ENCODE measurements at regions not wholly inside any gene's neighbourhood (a gene's known extent, or its start where the extent isn't known, plus 50 kb on each side); places are given as distances from the start of the nearest gene placed in this dataset.

DNA sequence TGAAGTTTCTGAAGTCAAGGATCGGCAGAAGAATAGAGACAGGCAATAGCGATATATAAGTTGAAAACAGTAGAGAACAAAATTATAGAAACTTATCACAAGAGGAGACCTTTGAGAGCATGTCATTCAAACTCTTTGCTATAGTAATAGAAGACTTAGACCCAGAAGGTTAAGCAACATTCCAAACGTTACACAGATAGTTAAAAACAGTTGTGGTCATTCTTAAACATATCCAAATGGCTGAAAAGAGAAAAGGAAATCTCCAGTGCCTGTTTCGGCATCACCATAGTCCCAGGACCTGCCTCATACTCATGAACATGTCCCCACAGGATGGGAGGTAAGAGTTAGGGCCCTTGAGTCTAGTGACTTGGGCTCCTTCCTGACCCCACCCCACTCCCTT lies 258.1 kb upstream of the NOCT start:
- DNase-seq (ENCODE audit: low spot score) (no peak), FAIRE-seq (no peak)

DNA sequence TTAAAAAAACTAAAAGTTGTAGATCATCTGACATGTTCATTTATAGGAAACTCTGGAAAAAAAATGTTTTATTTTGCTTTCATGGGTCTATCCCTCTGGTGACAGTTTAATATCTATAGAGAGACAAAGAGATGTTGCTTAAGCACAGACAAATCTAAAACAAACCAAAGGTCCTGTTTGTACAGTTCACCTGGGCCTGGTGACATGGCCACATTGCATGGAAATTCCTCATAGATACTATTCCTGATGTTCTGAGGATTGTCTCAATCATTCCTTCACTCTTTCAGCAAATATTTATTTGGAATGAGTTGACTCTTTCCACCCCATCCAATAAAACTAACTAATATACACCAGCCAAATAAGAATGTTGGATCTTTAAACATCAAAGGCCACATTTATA lies 259.1 kb upstream of the NOCT start:
- no peak for DNase-seq (ENCODE audit: low spot score)
- no peak for FAIRE-seq

DNA sequence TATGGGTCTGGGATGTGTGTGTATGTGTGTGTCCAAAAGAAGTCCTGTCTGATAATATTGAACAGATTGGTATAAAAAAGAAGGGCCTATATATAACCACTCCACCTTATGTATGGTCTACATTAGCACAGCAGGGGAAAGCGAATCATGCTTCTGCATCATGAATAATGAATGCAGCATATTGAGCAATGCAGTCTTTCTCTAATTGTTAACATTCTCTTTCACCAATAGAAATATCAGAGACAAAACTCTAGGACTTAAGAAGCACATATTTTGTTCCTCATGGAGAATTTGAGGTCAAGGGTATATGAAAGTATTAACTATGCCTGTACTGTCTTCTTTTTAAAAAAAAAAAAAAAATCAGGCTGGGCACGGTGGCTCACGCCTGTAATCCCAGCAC lies 264.3 kb upstream of the NOCT start:
- DNase-seq (ENCODE audit: low spot score), result no peak
- FAIRE-seq, result no peak

DNA sequence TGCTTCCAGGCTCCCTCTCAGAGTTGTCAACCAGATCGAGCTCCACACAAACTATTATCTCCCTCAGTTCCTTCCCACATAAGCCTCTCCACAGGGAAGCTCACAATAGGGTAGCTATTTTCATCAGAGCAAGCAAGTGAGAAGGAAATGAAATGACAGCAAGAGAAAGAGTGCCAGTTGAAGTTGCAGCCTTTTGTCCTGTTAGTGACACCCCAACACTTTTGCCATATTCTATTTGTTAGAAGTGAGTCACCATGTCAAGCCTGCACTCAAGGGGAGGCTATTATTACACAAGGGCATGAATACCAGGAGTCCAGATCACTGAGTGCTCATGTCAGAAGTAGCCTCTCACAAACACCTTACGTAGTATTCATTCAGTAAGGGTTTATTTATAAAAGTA lies 266.3 kb upstream of the NOCT start:
- FAIRE-seq, result no peak
- DNase-seq (ENCODE audit: low spot score), result no peak

DNA sequence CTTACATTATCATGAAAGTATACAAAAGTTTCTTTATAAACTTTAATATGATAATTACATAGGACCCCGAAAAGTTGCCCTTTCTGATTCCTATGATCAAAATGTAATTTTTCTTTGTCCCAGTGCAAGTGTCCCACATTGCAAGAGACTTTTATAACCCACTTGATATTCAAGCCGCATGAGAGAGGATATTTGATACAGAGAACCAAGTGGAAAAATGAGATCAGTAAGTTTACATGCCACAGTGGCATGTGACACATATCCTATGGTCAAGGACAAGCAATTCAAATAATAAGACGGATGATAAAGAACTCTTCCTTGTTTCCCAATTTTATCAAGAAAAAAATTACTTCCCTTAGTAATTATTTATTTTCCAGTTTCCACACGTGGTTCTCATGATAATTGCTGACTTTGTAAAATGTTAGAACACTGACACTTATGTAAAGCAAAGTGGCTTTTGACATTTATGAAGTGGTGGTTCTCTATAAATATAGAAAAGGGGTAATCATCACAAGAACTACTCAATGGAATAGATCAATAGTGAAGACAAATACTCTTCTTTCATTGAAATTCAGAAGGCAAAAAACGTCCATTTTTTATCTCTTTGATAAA lies 273.7 kb upstream of the NOCT start:
- FAIRE-seq, result no peak
- DNase-seq (ENCODE audit: low spot score), result no peak

DNA sequence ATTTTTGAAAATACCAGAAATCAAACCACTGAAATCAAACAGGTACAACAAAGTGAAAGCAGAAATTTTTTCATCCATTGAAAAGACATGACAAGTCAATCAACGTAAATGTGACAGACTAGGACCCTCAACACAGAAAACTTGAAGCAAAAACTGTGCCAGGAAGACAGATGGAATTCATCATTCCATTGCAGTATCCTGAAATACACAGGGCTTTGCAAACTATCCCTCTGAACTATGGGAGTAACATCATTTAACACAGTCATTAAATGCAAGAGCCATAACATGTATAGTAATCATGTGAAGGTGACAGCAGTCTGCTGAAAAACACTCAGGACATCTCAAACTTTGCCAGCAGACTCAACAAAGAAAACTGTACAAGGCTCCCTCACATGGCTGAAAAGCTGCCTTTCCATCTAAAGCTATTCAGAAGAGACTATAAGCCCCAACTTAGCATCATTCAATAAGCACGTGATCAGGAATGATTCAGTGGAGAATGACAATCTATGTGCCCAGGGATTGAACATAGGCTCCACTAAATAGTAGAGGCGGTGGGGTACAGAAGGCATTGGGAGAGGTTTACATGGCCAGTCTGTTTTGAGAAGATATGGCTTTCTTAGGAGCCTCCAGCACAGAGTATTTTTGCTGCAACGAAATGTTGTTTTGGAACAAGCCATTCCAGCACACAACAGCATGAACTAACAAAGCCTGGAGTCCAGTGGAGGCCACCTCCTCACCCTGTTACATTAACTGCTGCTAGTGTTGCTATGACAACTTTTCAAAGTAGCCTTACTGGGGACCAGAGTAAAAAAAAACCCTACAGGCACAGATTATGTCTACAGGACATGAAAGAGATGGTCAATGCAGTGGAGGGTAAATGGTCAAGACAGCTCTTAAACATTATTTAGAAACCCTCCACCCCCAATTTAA lies 274.5 kb upstream of the NOCT start:
- no peak for FAIRE-seq
- DNase-seq (ENCODE audit: low spot score), result no peak

DNA sequence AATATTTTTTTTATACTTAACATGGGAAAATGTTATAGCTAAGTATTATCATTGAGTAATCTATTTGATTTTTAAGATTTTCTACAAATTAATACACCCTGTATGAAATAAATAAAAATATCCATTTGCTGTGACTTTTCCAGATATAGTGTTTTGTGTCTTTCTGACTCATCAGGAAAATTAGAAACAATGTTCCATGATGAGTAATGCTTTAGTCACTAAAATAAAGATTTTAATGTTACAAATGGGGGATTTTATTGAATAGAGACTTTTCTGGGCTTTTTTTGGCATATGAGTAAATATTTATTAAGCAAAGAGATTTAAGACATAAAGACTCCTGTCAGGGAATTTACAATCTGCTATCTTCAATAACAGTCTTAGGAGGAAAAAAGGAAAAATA lies 279.2 kb upstream of the NOCT start:
- FAIRE-seq (no peak), DNase-seq (ENCODE audit: low spot score) (no peak)

DNA sequence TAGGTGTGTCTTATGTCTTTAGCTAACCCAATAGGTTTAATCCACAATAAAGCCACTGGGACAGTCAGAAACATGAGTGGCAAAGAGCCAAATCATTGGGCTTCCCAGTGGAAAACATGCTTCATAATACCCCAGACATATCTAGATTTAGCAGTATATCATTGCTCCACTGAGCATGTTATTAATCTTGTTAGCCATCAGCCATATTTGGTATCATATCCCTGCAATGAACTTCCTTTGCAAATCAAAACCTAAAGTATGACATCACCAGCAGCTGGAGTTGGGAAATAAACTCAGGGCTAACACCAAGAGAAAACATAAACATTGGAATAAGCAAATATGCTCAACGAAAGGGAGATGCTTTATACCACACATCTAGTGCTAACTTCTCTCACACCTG lies 280.8 kb upstream of the NOCT start:
- DNase-seq (ENCODE audit: low spot score) (no peak), FAIRE-seq (no peak)

DNA sequence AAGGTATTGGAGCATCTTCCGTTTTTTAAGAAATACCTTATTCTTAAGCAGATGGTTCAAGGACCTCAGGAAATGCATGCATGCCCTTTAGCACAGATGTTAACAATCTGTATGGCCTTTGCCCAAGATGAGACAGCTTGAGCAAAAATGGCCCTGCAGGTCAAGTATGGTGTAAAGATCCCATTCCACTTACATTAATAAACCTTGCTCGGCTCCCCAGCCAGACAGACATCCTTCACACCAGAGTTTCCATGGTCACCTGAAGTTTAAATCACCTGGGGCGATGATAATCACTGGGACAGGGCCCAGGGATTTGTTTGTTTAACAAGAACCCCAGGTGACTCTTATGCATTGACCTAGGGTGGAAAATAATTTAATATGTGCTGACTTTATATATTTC lies 287.0 kb upstream of the NOCT start:
- DNase-seq (ENCODE audit: low spot score) (no peak), FAIRE-seq (no peak)

DNA sequence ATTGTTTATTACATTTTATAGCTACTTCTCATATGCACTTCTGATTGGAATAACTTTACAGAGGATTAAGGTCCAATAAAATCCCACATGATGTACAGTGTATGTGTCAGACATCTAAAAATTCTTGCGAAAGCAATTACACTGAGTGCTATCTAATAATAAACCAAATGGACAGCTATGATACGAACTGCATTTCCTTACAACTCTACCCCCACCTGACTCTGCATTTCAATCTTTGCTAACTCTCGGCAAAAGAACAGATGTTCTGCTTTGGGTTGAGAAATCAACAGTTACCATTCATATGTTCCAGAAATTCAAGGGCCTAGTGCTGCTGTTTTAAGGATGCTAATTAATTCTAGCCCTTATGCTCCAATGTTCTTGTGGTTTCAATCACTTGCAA lies 287.9 kb upstream of the NOCT start:
- no peak for DNase-seq (ENCODE audit: low spot score)
- no peak for FAIRE-seq

DNA sequence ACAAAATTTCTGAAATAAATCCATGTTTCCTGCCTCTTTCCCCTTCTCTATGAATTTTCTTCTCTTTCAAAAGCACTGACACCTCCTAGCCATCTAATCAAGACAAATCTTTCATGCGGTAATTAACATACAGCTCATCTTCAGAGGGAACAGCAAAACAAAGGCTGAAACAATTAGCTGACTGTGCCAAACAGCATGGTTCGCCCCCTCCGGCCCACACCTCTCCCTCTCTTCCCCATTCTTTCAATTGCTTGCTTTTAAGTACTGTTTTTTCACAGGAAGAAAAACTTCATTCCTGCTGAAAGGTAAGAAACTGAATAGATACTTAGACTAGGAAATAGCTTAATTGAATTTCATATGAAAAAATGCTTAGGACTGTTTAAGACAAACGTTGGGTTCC lies 291.1 kb upstream of the NOCT start:
- DNase-seq (ENCODE audit: low spot score), result no peak
- FAIRE-seq, result no peak

DNA sequence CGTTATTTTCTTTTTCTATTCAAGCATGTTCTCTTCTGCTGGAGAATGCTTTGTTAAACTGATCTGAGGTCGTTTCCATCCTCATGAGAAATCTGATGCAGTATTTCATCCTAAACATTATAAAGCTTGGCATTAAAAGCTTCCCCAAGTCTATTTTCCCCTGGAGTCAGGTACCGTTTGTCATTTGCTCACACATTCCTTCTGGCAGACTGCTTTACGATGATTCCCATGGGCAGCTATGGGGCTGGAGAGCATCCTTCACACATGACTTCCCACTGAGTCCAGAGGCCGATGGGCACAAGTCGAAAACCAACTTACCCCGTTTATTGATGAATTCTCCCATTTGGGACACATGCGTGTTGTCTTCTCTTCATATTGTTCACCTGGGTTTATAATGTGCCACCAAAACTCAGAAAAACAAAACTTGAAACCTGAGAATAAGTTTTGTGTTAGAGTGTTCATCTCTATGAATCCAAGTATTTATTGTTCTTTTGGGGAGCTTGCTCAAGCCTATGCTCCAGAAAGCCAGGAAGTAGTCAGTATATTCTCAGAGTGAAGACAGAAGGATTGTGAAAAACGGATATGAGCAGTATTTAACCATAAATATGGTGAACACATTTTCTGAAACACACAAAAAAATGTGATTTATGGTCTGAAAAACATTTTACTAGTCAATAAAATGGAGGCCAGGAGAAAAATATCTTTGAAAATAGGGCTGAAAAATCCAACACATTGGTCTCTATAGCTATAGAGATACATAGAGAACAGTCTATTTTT lies 298.8 kb upstream of the NOCT start:
- FAIRE-seq (no peak), DNase-seq (ENCODE audit: low spot score) (no peak)

DNA sequence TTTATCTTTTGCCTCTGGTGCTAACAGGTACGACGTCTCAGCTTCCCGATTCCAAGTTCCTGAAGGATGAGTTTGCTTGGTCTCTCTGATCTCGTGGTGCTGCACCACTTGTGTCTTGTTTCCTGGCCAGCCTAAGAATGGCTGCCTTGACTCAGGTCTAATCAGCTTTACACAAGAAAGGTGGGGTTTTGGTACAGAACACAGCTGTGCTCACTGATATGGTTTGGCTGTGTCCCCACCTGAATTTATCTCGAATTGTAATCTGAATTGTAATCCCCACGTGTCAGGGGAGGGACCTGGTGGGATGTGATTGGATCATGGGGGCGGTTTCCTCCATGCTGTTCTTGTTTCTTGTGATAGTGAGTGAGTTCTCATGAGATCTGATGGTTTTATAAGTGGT lies 305.3 kb upstream of the NOCT start:
- no peak for FAIRE-seq

DNA sequence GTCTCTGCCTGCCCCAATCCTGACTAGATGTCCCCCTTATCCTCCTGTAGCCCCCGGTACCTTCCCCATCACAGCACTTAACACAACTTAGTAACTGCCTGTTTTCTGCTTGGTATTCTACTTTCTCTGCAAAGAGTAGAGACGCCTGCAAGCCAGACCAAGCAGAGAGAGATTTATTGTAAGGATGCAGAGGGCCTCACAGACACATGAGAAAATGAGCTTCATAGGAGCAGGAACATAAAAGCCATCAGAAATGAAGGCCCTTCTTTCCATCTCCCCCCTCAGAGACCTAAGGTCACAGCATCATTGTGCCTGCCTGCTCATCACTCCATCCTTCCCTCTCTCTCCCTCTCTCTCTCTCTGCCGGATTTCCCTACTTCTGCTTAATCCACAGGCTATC lies 305.7 kb upstream of the NOCT start:
- no peak for DNase-seq (ENCODE audit: low spot score)
- FAIRE-seq, result no peak

More for the DNA sequence above, 305.3 kb upstream of the NOCT start:
- no peak for DNase-seq (ENCODE audit: low spot score)

DNA sequence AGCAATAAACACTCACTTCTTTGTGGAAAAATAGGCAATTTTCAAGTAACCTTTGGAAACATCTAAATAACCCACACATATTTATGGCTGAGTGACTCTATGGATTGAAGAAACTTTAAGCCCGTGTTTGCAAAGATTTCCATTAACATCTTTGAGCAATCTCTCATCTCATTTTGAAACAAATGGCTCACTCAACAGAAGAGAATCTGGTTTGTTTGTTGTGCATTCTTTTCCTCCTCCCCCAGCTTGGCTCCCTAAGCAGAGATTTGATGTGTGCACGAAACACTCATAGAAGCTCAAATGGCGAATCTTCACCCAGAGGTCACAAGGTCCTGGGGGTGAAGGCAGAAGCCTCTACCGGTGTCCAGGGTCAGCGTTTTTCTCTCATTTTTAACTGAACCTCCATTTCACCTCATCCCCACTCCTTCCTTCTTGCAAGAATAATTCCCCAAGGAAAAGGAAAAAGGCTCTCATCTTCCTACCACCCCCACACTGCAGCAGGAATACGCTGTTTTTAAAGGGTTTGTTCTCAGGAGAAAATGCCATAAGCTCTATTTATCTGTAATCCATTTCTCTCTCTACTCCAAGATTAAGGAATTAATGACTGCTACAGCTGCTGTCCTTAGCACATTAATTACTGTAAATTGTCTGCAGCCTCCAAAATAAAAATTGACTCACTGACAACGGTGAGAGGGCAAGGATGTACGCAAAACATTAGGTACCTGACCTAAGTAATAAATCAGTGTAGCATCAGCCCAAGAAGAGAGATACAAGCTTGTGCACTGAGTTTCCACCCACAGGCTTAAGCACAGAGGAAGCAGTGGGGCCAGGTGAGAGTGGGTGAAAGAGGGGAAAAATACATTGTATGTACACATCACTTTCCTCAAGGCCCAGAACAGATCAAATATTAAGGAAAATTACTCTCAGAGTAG lies 307.6 kb upstream of the NOCT start:
- FAIRE-seq, result no peak
- no peak for DNase-seq (ENCODE audit: low spot score)

DNA sequence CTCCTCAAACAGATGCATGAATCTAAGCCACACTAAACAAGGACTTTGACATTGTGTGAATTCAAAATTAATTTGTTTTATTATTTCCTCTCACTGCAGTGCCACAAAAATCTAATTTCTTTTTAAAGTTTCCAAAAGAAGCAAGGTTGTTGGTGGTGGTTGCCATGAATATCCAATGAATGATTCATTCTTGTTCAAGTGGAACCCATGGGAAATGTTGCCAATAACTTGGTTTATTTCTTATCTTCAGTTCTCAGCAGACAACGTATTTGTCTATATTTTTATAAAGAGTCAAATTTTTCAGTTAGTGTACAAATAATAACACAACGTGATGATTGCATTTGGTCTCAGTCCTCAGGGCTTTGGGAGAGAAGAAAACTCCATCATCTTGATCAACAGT lies 309.4 kb upstream of the NOCT start:
- FAIRE-seq, result no peak

DNA sequence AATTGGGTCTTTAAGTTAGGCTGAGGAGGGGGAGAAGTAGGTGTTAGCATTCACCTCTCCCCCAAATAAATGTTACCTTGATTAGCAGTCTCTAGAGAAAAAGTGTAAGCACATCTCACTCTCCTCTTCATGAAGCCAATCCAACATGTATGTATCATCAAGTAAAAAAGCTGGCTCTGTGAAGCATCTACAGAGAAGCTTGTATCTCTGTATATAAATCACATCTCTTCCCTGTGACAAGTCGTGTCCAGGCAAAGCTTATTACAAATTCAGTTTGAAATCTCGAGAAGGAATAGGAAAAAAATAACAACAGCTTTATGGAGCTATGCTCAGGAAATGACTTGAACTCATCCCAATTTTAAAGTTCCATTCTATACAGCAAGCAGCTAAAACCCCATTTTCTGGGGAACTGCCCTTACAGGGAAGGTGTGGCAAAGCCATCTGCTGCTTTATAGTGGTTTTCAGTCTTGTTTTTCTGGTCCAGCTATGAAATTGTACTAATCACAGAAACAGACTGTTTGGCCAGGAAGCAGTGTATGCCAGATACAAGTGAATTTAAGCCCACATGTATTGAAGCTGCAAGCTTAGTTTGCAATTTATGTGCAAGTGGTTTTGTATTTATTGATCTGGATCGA lies 313.3 kb upstream of the NOCT start:
- FAIRE-seq, result no peak
- DNase-seq (ENCODE audit: low spot score), result no peak

More for the DNA sequence above, 309.4 kb upstream of the NOCT start:
- no peak for DNase-seq (ENCODE audit: low spot score)

DNA sequence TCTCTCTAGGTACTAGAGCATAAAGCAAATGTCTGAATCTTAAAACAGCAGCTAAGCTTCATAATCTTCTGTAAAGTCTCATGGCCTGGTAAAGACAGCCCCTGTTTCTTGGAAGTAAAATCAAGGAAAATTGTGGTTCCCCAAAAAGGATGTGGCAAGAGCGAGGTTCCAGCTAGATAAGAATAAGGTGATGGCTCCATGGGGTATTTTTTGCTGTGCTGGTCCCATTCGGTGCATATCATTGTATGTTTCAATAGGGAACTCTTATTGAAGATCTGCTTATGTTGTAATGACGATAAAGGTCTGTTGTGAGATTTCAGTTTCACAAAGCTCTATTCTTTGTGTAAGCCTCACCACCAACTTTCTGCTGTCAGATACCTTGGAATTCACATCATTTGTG lies 316.9 kb upstream of the NOCT start:
- DNase-seq (ENCODE audit: low spot score), result no peak
- no peak for FAIRE-seq

DNA sequence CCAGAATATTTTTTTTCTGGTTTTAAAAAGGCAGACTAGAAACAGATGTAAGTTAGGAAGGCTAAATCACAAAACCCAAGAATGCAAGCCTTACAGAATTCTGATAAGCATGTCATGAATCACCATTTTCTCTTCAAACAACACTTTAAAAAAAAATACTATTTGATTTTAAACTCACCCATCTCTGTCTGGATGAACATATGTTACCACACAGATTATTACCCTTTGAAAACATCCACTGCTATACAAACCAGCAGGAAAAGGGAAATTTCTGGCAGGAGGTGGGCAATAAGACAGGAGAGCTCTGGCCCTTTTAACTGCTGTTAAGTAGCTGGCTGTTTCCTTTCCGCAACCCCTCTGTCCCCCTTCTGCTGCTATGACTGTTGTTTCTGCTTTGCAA lies 317.7 kb upstream of the NOCT start:
- FAIRE-seq (no peak), DNase-seq (ENCODE audit: low spot score) (no peak)

DNA sequence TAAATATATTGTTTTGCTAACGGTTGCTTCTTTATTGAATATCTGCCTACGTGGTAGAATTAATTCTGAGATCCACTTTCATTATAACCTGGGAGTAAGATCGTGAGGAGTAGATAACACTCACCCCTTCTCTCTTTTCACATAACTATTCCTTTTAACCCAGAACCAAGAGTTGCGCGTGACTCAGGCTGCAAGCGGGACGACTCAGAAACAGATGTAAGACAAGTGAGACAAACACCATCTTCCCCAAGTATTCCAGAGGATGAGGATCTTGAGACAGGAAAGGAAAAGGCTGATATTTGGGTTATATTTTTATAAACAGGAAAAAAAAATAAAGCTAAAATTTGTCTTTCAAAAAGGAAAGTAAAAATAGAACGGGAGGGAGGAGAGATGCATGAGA lies 318.8 kb upstream of the NOCT start:
- DNase-seq (ENCODE audit: low spot score) (no peak), FAIRE-seq (no peak)

DNA sequence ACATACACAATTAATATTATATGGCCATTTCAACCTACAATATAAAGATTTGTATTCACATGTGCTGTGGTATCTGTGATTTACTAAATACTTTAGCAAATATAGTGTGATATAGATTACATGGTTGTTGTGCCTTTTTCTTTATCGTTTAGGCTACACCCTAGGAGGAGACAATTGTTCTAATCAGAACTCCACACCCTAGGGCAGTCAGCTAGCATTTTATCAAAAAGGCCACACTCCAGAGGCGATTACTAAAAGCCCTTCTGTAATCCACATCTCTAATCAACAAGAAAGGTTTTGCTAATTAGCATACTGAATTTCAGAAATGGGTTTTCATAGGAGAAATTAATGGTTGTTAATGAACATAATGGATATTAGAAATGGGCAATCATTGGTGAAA lies 319.5 kb upstream of the NOCT start:
- FAIRE-seq, result no peak
- no peak for DNase-seq (ENCODE audit: low spot score)

Measured in urothelium cell line (cell line).